ENCODE measurements at regions not wholly inside any gene's neighbourhood (a gene's known extent, or its start where the extent isn't known, plus 50 kb on each side); places are given as distances from the start of the nearest gene placed in this dataset.

DNA sequence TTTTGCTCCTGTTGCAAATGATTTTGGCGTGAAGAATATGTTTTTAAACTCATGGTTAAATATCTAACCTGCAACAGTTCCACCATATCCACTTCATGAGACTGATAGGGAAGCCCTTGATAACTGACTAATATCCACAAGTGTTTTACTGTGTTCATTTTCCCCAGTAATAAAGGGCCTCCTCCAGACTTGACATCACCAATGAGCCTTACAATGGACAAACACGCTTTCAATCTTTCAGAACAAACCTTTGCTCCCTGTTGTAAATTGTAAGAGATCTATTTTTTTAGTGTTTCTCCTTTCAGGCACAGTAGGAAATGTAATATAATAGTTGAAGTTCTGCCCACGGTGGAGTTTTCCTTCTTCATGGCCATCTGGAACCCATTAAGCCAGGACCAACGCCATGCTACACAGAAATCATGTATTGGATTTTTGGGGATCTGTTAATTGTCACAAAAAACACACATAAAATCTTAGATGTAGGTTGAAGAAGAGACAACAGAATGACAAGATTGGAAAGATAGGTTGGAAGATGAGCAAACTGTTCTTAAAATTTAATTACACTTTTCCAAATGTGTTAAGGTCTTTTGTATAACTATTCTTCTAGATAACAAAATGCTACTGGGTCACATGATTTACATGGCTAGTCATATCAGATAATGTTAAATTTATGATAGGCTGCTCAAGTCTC, 1030.1 kb downstream of the FSTL5 start:
- no peak overlapping the region for H3K27ac ChIP-seq (ENCODE audit: low read depth, low read length)
- no peak overlapping the region for H3K4me3 ChIP-seq (ENCODE audit: low read length)
- H3K36me3 ChIP-seq (ENCODE audit: insufficient read depth, low read length): no peaks in the 10 kb centered on the region
- H3K4me1 ChIP-seq (ENCODE audit: insufficient read depth, low read length): no peaks in the 10 kb centered on the region
- WGBS: 100% methylated on average over 2 of the region's 4 CpGs
- H3K27me3 ChIP-seq (ENCODE audit: insufficient read depth, low read length): no peaks in the 10 kb centered on the region
- H3K9me3 ChIP-seq (ENCODE audit: insufficient read depth, low read depth, low read length): no peaks in the 10 kb centered on the region
- no peak overlapping the region for H3K9ac ChIP-seq (ENCODE audit: low read depth, low read length)

DNA sequence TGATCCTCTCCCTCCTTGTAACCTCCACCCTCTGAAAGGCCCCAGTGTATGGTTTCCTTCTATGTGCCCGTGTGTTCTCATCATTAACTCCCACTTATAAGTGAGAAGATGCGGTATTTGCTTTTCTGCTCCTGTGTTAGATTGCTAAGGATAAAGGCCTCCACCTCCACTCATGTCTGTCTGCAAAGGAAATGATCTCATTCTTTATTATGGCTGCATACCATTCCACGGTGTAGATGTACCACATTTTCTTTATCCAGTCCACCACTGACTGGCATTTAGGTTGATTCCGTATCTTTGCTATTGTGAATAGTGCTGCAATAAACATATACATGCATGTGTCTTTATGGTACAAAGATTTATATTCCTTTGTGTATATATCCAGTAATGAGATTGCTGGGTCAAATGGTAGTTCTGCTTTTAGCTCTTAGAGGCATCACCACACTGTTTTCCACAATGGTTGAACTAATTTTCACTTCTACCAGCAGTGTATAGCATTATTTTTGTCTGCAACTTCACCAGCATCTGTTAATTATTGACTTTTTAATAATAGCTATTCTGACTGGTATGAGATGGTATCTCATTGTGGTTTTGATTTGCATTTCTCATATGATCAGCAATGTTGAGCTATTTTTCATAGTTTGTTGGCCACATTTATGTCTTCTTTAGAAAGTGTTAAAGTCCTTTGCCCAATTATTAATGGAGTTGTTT, 1030.9 kb downstream of the FSTL5 start:
- WGBS: 93% methylated on average over 3 of the region's 4 CpGs
- Histone ChIP-seq H3K36me3 (ENCODE audit: insufficient read depth, low read length) (no peaks in the 10 kb centered on the region), H3K4me3 (ENCODE audit: low read length) (no peak overlapping the region), H3K9ac (ENCODE audit: low read depth, low read length) (no peak overlapping the region), H3K9me3 (ENCODE audit: insufficient read depth, low read depth, low read length) (no peaks in the 10 kb centered on the region), H3K4me1 (ENCODE audit: insufficient read depth, low read length) (no peaks in the 10 kb centered on the region), H3K27ac (ENCODE audit: low read depth, low read length) (no peak overlapping the region), H3K27me3 (ENCODE audit: insufficient read depth, low read length) (no peaks in the 10 kb centered on the region)

DNA sequence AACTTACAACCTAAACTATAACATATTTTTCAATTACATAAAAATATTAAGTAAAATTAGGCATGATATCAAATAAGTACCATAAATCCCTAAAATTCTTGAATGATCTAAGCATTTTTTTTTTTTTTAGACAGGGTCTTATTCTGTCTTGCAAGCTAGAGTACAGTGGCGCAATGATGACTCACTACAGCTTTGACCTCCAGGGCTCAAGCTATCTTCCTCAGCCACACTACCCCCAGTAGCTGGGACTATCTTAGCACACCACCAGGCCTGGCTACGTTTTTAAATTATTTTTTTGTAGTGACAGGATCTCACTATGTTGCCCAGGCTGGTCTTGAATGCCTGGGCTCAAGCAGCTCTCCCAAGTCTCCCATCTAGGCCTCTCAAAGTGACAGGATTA, 1042.3 kb downstream of the FSTL5 start:
- Histone ChIP-seq H3K4me1 (ENCODE audit: insufficient read depth, low read length) (no peaks in the 10 kb centered on the region), H3K9me3 (ENCODE audit: insufficient read depth, low read depth, low read length) (peaks cover 11% of the 10 kb centered on the region), H3K4me3 (ENCODE audit: low read length) (no peak overlapping the region), H3K27me3 (ENCODE audit: insufficient read depth, low read length) (no peaks in the 10 kb centered on the region), H3K27ac (ENCODE audit: low read depth, low read length) (no peak overlapping the region), H3K9ac (ENCODE audit: low read depth, low read length) (no peak overlapping the region), H3K36me3 (ENCODE audit: insufficient read depth, low read length) (no peaks in the 10 kb centered on the region)
- 78% methylated on average over 2 of the region's 2 CpGs for WGBS

DNA sequence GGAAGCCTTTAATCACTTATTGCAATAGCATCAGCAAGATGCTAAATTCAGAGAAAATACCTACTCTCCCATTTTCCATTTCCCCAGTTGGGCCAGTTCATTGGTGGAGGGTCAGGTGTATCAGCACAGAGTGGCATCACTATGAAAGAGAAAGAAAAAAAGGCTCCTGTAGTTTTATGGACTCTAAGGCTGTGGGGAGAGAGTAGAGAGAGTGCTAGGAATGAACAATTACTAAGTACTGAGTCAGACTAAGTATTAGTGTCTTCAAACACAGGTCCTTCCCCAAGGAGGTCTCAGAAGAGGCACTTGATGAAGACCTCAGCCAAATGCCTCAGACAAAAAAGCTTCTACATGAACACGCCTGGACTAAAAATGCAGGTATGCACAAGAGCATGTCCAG, 1061.9 kb downstream of the FSTL5 start:
- no peaks in the 10 kb centered on the region for H3K27me3 ChIP-seq (ENCODE audit: insufficient read depth, low read length)
- H3K9ac ChIP-seq (ENCODE audit: low read depth, low read length): no peak overlapping the region
- 54% methylated on average over 1 of the region's 1 CpG for WGBS
- no peak overlapping the region for H3K4me3 ChIP-seq (ENCODE audit: low read length)
- no peaks in the 10 kb centered on the region for H3K36me3 ChIP-seq (ENCODE audit: insufficient read depth, low read length)
- H3K27ac ChIP-seq (ENCODE audit: low read depth, low read length): no peak overlapping the region
- no peaks in the 10 kb centered on the region for H3K9me3 ChIP-seq (ENCODE audit: insufficient read depth, low read depth, low read length)
- H3K4me1 ChIP-seq (ENCODE audit: insufficient read depth, low read length): peaks cover 14% of the 10 kb centered on the region

DNA sequence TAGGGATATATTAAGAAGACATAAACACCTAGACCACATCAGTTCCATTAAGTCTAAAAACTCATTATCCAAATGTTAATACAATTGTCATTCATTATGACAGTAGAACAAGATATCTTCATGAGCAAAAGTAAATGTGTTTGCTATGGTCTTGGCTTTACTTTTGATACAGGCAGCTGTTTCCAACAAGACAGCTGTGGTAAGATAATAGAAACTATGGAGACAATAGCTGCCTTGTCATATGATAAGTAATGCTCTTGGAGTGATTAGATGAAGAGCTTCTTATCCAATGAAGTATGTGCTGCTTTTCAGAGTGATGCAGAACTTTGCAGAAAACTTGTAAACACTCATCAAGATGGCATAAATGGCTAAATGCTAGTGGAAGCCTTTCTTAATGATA, 1066.0 kb downstream of the FSTL5 start:
- Histone ChIP-seq H3K27me3 (ENCODE audit: insufficient read depth, low read length) (no peaks in the 10 kb centered on the region), H3K36me3 (ENCODE audit: insufficient read depth, low read length) (no peaks in the 10 kb centered on the region), H3K4me3 (ENCODE audit: low read length) (no peak overlapping the region), H3K4me1 (ENCODE audit: insufficient read depth, low read length) (no peaks in the 10 kb centered on the region), H3K9me3 (ENCODE audit: insufficient read depth, low read depth, low read length) (no peaks in the 10 kb centered on the region), H3K27ac (ENCODE audit: low read depth, low read length) (no peak overlapping the region), H3K9ac (ENCODE audit: low read depth, low read length) (no peak overlapping the region)

DNA sequence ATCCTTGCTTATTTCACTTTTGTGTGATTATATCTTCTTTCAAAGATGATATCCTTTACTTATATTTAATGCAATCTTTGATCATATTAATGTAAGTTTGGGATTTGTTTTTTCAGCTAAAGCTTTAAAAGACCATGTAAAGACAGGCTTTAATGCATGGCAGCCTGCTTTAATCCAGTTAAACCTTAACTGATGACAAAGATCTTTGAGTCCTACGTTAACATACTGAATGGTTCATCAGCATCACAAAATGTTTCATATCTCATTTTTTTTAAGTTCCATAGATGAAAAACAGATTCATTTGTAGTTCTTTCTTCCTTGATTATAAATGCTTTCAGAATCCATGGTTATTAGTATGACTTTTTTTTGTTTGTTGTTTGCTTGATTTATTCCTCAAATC, 1102.8 kb downstream of the FSTL5 start:
- Histone ChIP-seq H3K36me3 (ENCODE audit: insufficient read depth, low read length) (no peaks in the 10 kb centered on the region), H3K4me3 (ENCODE audit: low read length) (no peak overlapping the region), H3K27ac (ENCODE audit: low read depth, low read length) (no peak overlapping the region), H3K27me3 (ENCODE audit: insufficient read depth, low read length) (no peaks in the 10 kb centered on the region), H3K4me1 (ENCODE audit: insufficient read depth, low read length) (no peaks in the 10 kb centered on the region), H3K9ac (ENCODE audit: low read depth, low read length) (no peak overlapping the region), H3K9me3 (ENCODE audit: insufficient read depth, low read depth, low read length) (no peaks in the 10 kb centered on the region)
- 33% methylated on average over 1 of the region's 1 CpG for WGBS
